ENCODE measurements at regions not wholly inside any gene's neighbourhood (a gene's known extent, or its start where the extent isn't known, plus 50 kb on each side); places are given as distances from the start of the nearest gene placed in this dataset.

DNA sequence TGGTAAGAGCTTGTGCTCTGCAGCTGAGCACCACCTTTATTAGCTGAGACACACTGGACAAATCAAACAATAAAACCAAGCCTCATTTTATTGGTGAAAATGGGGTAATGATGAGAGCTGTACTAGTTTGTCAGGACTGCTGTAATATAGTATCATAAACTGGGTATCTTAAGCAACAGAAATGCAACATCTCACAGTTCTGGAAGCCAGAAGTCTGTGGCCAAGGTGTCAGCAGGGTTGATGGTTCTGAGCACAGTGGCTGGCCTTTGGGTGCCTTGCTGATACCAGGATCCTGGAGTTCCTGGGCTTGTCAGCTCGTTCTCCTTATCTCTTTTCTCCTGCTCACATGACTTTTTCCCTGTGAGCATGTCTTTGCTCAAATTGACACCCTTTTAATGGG, 513.1 kb downstream of the IRX1 start:
- DNase-seq (ENCODE audit: low spot score): no peak

DNA sequence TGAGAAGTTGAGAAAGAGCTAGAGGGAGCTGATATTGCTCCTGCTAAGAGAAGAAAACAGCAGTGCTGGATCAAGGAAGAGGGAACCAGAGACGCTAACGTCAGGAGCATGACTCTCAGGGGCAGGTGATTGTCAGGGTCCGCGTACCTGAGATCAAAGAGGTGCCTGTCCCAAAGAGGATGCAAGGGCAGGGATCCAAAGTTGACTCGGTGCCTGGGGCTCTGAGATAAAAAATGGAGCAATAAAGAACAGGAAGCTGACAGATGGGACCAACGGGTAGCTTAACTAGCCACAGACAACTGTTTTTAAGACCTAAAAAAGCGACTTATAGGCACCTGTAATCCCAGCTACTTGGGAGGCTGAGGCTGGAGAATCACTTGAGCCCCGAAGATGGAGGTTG, 517.8 kb downstream of the IRX1 start:
- no peak for DNase-seq (ENCODE audit: low spot score)

DNA sequence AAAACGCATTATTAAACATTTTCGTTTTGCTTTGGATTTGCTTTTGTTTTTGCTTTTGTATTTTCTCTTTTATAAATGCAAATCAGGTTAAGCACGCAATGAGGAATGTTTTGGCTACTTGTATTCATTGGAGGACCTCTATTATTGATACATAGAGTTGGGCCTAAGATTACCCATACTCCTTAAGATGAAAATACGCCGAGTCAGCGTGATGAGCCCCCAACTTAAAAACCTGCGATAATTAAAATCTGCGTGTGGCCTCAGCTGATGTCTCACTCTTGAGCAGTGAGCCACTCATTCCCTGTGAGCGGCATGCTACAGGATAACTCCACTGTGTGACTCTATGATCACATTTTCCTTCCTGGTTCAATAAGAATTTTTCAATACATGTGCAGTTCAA, 518.3 kb downstream of the IRX1 start:
- no peak for DNase-seq (ENCODE audit: low spot score)

DNA sequence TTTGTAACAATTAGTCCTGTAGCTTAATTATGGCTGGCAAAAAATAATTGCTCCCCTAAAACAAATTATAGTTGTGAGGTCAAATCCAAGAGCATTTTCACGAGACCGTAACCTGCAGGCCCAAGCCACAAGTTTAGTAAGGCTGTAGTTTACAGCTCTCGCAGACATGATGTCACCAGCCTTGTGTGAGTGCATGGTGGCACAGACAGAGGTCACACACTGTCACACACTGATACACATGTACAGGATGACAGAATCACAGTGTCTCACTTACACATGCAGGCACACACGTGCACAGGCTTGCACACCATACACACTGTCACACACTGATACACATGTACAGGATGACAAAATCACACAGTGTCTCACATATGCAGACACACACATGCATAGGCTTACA, 518.8 kb downstream of the IRX1 start:
- no peak for DNase-seq (ENCODE audit: low spot score)

DNA sequence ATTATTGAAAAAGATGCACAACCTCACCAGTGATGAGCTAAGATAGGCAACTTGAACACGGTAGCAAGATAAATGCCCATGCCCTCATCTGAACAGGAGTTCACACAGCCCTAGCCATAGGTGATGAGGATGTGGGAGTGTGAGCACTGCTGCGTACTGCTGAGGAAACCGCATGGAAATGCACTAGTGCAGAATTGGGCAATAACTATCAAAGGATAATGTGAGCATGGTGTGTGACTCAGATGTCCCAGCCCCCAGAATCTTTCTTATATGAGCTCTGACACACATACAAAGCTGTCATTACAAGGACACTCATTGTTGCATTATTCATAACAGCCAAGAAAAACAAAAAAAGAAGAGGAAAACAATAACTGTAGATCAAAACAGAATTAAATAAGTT, 521.2 kb downstream of the IRX1 start:
- no peak for DNase-seq (ENCODE audit: low spot score)

DNA sequence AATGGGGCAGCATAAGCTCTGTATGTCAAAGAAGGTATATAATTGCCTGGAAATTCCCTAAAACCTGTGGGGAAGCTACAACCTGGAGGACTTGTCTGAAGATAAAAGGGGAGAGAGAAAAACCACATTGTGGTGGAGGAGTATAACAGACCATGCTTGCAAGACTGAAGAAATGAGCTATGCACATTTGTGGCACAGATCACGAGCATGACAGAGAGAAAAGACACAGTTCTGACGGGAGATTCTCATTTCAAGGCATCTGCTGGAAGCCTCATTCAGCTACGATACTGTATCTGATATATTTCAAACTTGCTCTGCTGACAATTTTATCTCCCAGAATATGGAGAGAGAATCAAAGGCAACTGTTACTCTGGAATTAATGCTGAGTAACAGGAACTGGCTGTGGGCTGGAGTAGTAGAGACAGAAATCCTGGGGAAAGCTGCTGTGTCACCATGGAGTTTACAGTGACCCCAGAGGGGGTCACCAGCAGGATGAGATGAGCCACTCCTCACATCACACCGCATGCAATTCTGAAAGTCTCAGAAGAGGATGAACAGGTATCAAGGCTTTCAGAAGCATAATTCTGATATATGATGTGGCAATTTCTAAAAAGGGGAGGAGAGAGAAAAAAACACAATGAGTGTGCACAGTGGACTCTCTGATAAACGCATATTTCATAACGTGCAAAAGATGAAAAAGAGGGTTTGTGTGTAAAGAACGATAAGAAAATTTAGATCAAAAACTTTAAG, 528.8 kb downstream of the IRX1 start:
- no peak for DNase-seq (ENCODE audit: low spot score)

DNA sequence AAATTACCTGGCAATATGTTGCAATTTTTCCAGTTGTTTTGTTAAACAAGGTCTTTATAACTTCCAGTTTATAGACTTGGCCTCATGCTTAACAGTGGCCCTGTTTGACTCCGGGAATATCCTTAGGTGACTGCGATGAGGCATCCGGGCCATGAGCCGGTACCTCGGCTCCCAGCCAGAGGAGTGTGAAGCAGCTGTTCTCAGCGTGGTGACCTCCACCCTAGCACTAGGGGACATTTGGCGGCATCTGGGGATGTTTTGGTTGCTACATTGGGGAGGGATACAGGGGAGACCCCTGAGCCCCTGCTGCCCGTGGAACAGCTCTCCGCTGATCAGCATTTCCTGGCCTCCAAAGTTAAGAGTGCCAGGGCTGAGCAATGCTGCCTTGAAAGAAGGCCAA, 533.4 kb downstream of the IRX1 start:
- DNase-seq (ENCODE audit: low spot score): no peak

DNA sequence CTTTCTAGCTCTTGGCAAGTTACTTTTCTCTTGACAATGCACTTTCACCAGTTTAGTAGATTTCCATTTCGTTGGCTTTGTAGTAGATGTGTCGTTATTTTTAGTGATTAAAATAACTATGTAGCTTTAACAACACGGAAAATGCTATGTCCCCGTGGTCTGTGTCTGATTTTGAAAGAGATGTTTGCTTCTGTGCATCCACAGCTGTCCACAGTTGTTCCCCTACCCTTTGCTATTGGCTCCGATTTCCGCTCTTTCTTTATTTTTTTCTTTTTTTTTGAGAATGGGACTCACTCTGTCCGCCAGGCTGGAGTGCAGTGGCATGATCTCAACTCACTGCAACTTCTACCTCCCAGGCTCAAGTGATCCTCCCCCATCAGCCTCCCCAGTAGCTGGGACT, 533.9 kb downstream of the IRX1 start:
- no peak for DNase-seq (ENCODE audit: low spot score)

DNA sequence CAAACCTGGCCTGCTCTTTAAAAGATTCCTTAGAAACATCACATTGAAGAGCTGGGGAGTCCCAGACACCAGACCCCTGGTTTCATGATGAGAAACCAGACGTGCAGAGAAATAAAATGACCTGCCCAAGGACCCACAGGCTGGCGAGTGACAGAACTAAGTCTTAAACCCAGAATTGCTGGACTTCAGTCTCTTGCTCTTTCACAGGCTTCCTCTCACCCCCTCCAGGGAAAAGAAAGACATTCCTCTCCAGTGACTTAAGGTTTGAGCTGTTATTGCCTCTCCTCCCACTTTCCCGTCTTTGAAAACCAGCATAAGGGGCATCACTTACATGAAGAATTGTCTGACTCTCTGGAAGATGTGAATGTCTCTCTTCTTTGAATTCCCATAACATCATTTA, 535.2 kb downstream of the IRX1 start:
- no peak for DNase-seq (ENCODE audit: low spot score)

DNA sequence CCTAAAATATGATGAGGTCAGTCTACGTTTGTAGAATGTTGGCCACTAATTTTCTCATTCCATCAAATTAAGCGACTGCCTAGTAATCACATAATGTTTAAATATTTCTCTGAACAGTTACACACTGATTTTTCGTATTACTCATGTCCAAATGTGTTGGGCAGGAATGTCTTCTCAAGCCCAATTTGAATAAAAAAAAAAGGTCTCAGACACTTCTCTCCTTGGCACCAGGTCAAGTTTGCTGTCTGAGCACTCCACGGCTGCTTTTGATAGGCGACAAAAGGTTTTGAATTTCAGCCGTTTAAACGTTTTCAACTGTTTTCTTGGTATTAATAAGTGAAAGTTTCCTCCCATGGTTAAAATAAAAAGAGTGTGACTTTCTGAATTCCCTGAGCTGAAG, 542.1 kb downstream of the IRX1 start:
- DNase-seq (ENCODE audit: low spot score): no peak

DNA sequence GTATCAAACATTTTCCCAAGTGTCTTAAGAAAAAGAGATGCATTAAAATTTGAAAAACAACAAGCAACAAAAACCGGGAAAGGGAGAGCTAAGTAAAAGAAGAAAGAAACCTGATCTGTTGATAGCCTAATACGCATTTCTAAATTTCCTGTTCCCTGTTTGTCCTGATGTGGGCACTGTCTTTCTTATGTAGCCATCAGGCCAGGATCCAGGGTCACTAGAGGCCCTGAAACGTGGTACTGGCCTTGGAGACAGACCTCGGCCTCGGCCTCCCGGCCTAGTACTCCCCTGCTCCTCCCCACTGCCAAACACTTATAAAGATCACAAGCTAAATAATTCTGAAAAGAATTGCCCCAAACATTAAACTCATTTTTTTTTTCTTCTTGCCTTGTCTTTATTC, 547.2 kb downstream of the IRX1 start:
- DNase-seq (ENCODE audit: low spot score): no peak

DNA sequence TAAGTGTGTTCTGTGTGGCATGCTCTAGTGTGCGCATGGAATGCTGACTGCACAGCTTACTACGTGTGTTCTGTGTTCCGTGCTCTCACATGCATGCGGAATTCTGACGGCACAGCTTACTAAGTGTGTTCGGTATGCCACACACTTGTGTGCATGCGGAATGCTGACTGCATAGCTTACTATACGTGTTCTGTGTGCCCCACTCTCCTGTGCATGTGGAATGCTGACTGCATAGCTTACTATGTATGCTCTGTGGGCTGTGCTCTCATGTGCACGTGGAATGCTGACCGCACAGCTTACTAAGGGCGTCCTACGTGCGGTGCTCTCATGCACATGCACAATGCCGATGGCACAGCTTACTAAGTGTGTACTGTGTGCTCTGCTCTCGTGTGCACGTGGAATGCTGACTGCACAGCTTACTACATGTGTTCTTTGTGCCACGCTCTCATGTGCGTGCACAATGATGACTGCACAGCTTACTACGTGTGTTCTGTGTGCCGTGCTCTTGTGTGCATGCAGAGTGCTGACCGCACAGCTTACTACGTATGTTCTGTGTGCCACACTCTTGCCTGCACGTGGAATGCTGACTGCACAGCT, 548.9 kb downstream of the IRX1 start:
- no peak for DNase-seq (ENCODE audit: low spot score)

DNA sequence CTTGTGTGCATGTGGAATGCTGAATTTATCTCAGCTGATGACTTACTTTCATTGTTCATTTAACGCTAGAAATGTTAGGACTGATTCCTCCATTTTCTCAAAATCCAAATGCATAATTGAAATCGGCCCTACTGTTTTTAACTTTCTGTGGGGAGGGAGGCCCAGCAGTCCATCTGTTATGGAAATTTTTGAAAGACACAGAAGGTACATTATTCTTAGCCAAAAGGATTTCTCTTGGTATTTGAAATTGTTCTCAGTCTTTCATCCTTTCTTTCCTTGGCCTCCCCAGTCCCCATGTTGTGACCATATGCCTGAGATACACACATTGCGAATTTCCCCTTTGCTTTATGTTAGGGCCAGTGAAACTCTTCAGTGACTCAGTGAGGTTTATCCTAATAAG, 549.9 kb downstream of the IRX1 start:
- no peak for DNase-seq (ENCODE audit: low spot score)

DNA sequence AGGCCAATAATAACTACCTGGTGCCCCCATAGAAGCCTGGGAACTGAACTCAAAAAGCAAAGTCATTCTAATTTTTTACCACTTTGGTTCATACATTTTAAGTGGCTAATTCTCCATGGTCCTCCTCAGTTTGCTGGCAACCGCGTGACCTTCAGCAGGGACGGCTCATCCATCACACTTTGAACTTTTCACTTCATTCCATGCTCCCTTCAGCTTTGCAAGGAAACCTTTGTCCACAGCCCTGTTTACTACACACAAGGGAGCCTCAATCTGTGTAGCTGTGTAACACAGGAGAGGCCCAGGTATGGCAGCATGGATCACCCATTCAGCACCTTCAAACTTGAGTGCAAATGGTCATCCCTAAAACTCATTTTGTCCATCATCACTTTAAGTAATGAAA, 552.4 kb downstream of the IRX1 start:
- no peak for DNase-seq (ENCODE audit: low spot score)

DNA sequence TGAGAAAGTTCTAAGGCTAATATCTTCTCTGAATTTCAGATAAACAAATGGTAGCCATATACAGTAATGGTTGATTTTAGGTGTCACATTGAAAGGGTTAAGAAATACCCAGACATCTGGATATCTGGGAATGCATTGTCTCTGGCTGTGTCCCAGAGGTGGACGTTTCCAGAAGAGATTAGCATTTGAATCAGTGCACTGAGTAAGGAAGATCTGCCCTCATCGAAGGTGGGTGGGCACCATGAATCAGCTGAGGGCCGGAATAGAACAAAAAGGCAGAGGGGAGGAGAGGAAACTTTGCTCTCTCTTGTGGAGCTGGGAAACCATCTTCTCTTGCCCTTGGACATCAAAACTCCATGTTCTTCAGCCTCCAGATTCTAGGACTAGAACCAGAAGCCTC, 554.4 kb downstream of the IRX1 start:
- DNase-seq (ENCODE audit: low spot score): no peak

DNA sequence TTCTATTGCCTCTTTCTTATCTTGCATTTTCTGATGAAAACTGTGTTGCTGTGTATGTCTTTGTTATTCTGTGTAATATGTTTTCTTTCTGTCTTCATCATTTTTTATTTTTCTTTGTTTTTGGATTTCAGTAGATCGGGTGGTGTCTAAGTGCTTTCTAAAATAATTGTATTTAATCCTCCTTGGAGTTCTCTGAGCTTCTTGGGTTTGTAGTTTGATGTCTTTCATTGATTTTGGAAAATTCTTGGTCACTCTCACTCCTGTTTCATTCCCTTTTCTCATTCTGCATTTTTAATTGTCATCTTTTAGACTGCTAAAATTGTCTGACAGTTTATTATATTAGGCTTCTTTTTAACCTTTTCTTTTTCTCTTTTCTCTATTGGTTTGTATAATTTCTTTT, 560.5 kb downstream of the IRX1 start:
- DNase-seq (ENCODE audit: low spot score): no peak

DNA sequence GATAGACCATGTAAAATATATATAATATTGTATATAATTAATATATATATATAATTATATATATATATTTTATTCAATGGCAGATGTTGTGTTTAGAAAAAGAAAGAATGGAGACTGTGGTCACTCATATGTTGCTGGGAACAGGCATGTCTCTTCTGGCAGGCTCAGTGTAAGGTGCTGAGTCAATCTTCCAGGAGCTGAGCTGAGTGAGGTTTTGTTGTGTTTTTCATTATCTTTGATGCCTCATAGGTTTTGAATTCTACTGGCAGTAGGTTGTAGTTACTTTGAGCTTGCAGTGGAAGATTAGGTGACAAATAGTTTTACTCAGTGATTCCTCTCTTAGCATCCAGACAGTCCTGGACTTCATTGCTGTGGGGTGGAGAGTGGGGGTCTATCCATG, 561.3 kb downstream of the IRX1 start:
- no peak for DNase-seq (ENCODE audit: low spot score)

DNA sequence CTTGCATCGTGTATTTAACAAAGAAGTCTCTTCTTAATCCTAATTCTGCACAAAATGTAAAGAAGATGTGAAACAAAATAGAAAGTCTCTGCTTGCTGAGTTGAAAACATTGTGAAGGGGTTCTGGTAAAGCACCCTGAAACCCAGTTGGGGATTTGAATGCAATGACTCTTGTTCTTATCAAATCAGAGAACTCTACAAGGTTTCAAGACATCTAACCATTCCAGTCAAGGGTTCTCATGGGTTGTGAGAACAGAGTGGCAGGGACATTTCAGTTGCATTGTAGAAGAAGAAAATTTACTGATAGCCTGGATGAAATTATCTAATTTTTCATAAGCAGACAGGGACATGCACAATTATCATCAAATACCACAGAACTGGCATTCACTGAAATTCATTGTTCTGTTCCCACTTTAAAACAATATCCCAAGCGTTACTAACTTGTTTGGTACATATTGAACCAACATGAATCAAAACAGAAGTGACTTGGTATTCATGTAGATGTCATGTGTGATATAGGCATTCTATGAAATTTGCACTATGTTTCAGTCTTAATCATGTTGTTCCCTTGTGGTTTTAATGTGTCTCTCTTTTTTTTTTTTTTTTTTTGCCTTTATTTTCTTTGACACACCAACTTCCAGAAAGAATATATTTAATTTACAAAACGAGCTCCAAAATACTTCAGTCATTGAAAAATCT, 563.3 kb downstream of the IRX1 start:
- no peak for DNase-seq (ENCODE audit: low spot score)

DNA sequence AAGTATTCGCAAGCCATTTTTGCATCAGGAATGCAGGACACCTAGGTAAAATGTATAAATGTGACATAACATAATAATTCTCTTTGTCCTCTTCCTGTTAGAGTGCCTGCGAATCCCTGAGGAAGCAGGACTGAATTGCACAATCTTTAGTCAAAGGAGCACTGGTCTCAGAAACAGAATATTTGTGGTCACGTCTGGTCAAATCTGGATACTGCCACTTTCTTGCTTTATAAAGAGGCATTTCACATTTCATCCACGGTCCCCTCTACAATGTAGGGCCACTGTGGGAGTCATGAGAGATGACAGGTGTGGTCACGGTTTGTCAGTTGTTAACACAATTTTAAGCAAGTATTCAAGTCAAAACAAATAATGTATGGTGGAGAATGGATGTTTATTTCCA, 564.0 kb downstream of the IRX1 start:
- no peak for DNase-seq (ENCODE audit: low spot score)

DNA sequence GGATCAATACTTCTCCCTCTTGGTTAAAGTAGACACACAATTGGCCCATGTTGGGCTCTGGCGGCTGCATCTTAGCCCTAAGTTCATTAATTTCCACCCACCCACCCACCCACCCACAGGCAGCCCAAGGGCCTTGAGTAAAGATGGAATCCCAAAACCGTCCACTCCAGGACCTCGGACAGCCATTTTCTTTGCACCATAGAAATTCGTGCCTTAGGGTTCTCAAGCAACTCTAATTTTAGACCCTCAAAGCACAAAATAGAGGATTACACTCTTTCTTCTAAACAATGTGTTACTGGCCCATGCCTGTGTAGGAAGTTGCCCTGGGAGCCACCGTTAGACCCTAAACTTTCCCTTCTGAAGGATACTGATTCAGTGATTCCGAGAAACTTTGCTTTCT, 568.5 kb downstream of the IRX1 start:
- no peak for DNase-seq (ENCODE audit: low spot score)

DNA sequence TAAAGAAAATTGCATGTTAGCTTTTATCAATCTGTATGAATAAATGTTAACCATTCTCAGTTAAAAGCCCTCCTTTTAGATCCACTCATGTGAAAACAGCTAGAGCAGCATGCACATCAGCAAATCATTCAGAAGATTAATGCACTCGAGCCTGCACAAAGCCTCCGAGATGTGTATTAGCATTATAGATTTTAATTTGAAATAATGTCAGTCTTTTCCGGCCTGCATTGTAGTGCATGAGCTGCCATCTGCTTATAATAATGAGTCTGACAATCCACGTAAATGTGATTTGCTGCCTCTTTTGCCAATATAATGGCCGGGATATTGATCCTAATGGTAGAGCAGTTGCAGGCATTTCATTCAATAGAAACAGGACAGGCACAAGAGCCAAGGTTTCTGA, 585.1 kb downstream of the IRX1 start:
- no peak for DNase-seq (ENCODE audit: low spot score)

DNA sequence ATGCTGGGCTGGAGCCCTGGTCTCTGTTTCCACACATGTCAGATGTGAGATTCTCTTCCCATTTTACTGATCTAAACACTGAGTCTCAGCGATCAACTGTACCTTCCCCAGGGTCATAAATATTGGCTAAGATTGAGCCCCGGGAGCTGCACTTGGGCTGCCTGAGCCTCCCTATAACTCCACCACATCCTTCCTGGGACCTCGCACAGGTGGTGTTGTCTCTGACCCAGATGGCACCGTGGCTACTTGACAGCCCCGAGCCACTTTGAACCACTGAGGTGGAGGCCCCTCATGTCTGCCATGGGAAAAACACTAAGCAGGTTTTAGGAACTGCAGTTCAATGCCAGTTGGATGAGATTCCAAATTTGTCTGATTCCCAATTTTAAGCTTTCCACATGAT, 586.5 kb downstream of the IRX1 start:
- no peak for DNase-seq (ENCODE audit: low spot score)

DNA sequence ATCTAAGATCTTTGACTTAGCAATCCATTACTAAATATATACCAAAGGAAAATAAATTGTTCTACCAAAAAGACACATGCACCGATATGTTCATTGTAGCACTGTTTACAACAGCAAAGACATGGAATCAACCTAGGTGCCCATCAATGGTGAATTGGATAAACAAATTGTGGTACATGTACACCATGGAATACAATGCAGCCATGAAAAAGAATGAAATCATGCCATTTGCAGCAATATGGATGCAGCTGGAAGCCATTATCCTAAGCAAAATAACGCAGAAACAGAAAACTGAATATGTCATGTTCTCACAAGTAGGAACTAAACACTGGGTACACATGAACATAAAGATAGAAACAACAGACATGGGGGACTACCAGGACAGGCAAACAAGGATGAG, 589.5 kb downstream of the IRX1 start:
- no peak for DNase-seq (ENCODE audit: low spot score)
